ENCODE measurements at regions not wholly inside any gene's neighbourhood (a gene's known extent, or its start where the extent isn't known, plus 50 kb on each side); places are given as distances from the start of the nearest gene placed in this dataset.

GRCh38 chr4:111650674-111651086, 494.6 kb upstream of the FAM241A start:
- DNase-seq (ENCODE audit: low spot score): peak; percentile 91

- DNase-seq (ENCODE audit: low spot score): no peak
These were observed 493.0 kb upstream of the FAM241A start for GRCh38 chr4:111652236-111652635.

GRCh38 chr4:111652986-111653385, 492.3 kb upstream of the FAM241A start:
- no peak for DNase-seq (ENCODE audit: low spot score)

GRCh38 chr4:111662496-111662895, 482.8 kb upstream of the FAM241A start:
- DNase-seq (ENCODE audit: low spot score): no peak

- DNase-seq (ENCODE audit: low spot score): no peak
These were observed 480.8 kb upstream of the FAM241A start for GRCh38 chr4:111664308-111664945.

- no peak for DNase-seq (ENCODE audit: low spot score)
These were observed 478.4 kb upstream of the FAM241A start for GRCh38 chr4:111666826-111667360.

GRCh38 chr4:111671756-111672155, 473.5 kb upstream of the FAM241A start:
- DNase-seq (ENCODE audit: low spot score): peak; percentile 79

GRCh38 chr4:111675746-111676145, 469.5 kb upstream of the FAM241A start:
- no peak for DNase-seq (ENCODE audit: low spot score)

GRCh38 chr4:111676533-111676932, 468.7 kb upstream of the FAM241A start:
- no peak for DNase-seq (ENCODE audit: low spot score)

- DNase-seq (ENCODE audit: low spot score): no peak
These were observed 466.8 kb upstream of the FAM241A start for GRCh38 chr4:111678479-111678878.

GRCh38 chr4:111678908-111679307, 466.3 kb upstream of the FAM241A start:
- DNase-seq (ENCODE audit: low spot score): no peak

- DNase-seq (ENCODE audit: low spot score): no peak
These were observed 464.0 kb upstream of the FAM241A start for GRCh38 chr4:111681270-111681669.

GRCh38 chr4:111681751-111682150, 463.5 kb upstream of the FAM241A start:
- DNase-seq (ENCODE audit: low spot score): peak; percentile 20

- no peak for DNase-seq (ENCODE audit: low spot score)
These were observed 460.0 kb upstream of the FAM241A start for GRCh38 chr4:111685205-111685604.

- DNase-seq (ENCODE audit: low spot score): no peak
These were observed 456.0 kb upstream of the FAM241A start for GRCh38 chr4:111689214-111689613.

- DNase-seq (ENCODE audit: low spot score): no peak
These were observed 455.5 kb upstream of the FAM241A start for GRCh38 chr4:111689731-111690130.

GRCh38 chr4:111693758-111694157, 451.5 kb upstream of the FAM241A start:
- peak; percentile 77 for DNase-seq (ENCODE audit: low spot score)

GRCh38 chr4:111695677-111696076, 449.6 kb upstream of the FAM241A start:
- no peak for DNase-seq (ENCODE audit: low spot score)

- DNase-seq (ENCODE audit: low spot score): no peak
These were observed 448.7 kb upstream of the FAM241A start for GRCh38 chr4:111696505-111696904.

GRCh38 chr4:111697176-111697942, 447.9 kb upstream of the FAM241A start:
- DNase-seq (ENCODE audit: low spot score): no peak

- no peak for DNase-seq (ENCODE audit: low spot score)
These were observed 446.9 kb upstream of the FAM241A start for GRCh38 chr4:111698361-111698760.

- DNase-seq (ENCODE audit: low spot score): no peak
These were observed 446.1 kb upstream of the FAM241A start for GRCh38 chr4:111699165-111699564.

GRCh38 chr4:111701102-111701501, 444.2 kb upstream of the FAM241A start:
- DNase-seq (ENCODE audit: low spot score): no peak
